ENCODE measurements at regions not wholly inside any gene's neighbourhood (a gene's known extent, or its start where the extent isn't known, plus 50 kb on each side); places are given as distances from the start of the nearest gene placed in this dataset.
"Not testable (repeated sequence)": the region's sequence is repeated elsewhere in the genome, so short reads cannot be mapped to it uniquely, and the experiment has no call there.

GRCh38 chr12:25384038-25384892 is 133.5 kb upstream of the KRAS start:
- no peak for DNase-seq (ENCODE audit: low spot score)

- no peak for DNase-seq (ENCODE audit: low spot score)
Measured at GRCh38 chr12:25382311-25383106, 131.8 kb upstream of the KRAS start.

GRCh38 chr12:25377469-25378177 is 126.9 kb upstream of the KRAS start:
- no peak for DNase-seq (ENCODE audit: low spot score)

GRCh38 chr12:25376985-25377384 is 126.3 kb upstream of the KRAS start:
- no peak for DNase-seq (ENCODE audit: low spot score)

- no peak for DNase-seq (ENCODE audit: low spot score)
Measured at GRCh38 chr12:25376407-25376806, 125.7 kb upstream of the KRAS start.

GRCh38 chr12:25372969-25373817 is 122.5 kb upstream of the KRAS start:
- no peak for DNase-seq (ENCODE audit: low spot score)

GRCh38 chr12:25372002-25372401 is 121.3 kb upstream of the KRAS start:
- no peak for DNase-seq (ENCODE audit: low spot score)

GRCh38 chr12:25368557-25368956 is 117.8 kb upstream of the KRAS start:
- DNase-seq (ENCODE audit: low spot score), result no peak

- no peak for DNase-seq (ENCODE audit: low spot score)
Measured at GRCh38 chr12:25366122-25366521, 115.4 kb upstream of the KRAS start.

- no peak for DNase-seq (ENCODE audit: low spot score)
Measured at GRCh38 chr12:25365340-25365730, 114.6 kb upstream of the KRAS start.

GRCh38 chr12:25364529-25365339 is 114.0 kb upstream of the KRAS start:
- DNase-seq (ENCODE audit: low spot score), result no peak

- no peak for DNase-seq (ENCODE audit: low spot score)
Measured at GRCh38 chr12:25362646-25363045, 111.9 kb upstream of the KRAS start.

GRCh38 chr12:25361511-25361910 is 110.8 kb upstream of the KRAS start:
- no peak for DNase-seq (ENCODE audit: low spot score)

GRCh38 chr12:25357595-25357994 is 106.9 kb upstream of the KRAS start:
- no peak for DNase-seq (ENCODE audit: low spot score)

- not testable (repeated sequence) for DNase-seq (ENCODE audit: low spot score)
Measured at GRCh38 chr12:25352942-25353341, 102.2 kb upstream of the KRAS start.

GRCh38 chr12:25352083-25352918 is 101.6 kb upstream of the KRAS start:
- DNase-seq (ENCODE audit: low spot score), result no peak

- no peak for DNase-seq (ENCODE audit: low spot score)
Measured at GRCh38 chr12:25348593-25348895, 97.8 kb upstream of the KRAS start.

GRCh38 chr12:25347716-25348592 is 97.2 kb upstream of the KRAS start:
- DNase-seq (ENCODE audit: low spot score), result no peak

- not testable (repeated sequence) for DNase-seq (ENCODE audit: low spot score)
Measured at GRCh38 chr12:25341877-25342276, 91.1 kb upstream of the KRAS start.

Data from mucosa of gallbladder (tissue), 1 donor.